NB4 (cell line): ENCODE measurements at regions not wholly inside any gene's neighbourhood (a gene's known extent, or its start where the extent isn't known, plus 50 kb on each side); places are given as distances from the start of the nearest gene placed in this dataset.

Source experiments
- CTCF ChIP-seq: IDR thresholded peaks from one replicate; pipeline ENCODE4 v1.5.1; 2012; ENCODE audit warnings: low read depth, low read length
- MAX ChIP-seq: IDR thresholded peaks from 2 replicates; pipeline ENCODE4 v1.6.1; 2011; ENCODE audit warnings: low read depth, low read length
- MYC ChIP-seq: IDR thresholded peaks from 2 replicates; pipeline ENCODE4 v1.6.1; 2011; ENCODE audit warnings: low read depth, low read length
- POLR2A ChIP-seq: IDR thresholded peaks from 2 replicates; pipeline ENCODE4 v1.6.1; 2011; ENCODE audit warnings: mild to moderate bottlenecking; ENCODE audit not compliant: insufficient read length; ENCODE audit errors: extremely low read depth

- TF ChIP-seq CTCF: no peak
- TF ChIP-seq POLR2A: no peak
- no peak for TF ChIP-seq MYC
- no peak for TF ChIP-seq MAX
These were observed 171.3 kb downstream of the PSAT1 start for GRCh38 chr9:78468231-78468630.
